Stimulated activated effector memory CD8-positive, alpha-beta T cell treated with anti-CD3 and anti-CD28 coated beads, Interleukin-12 subunit alpha, Interleukin-12 subunit beta, amount 100 ng/mL, for 72 hours (primary cell): ENCODE measurements at regions not wholly inside any gene's neighbourhood (a gene's known extent, or its start where the extent isn't known, plus 50 kb on each side); places are given as distances from the start of the nearest gene placed in this dataset.
A peak's percentile ranks its signal among the peaks of the same experiment; 100 is the strongest.

ENCODE experiments used
- ATAC-seq: fragments of 150-1000 bp; cut with Tn5 transposase; 2 replicates; pipeline ENCODE4 v1.10.0; 2021
- DNase-seq, 2 donors: peaks; one replicate each; pipeline ENCODE4 v3.0.0; 2021 to 2022; ENCODE audit warnings: low spot score in 2 of 2
- H3K27ac Mint-ChIP-seq: one replicate; pipeline ENCODE4 v1.8.0; 2022; ENCODE audit warnings: mild to moderate bottlenecking, mixed read lengths
- H3K36me3 Mint-ChIP-seq: one replicate; pipeline ENCODE4 v1.8.0; 2022; ENCODE audit warnings: mild to moderate bottlenecking, mixed read lengths
- H3K4me1 Mint-ChIP-seq: one replicate; pipeline ENCODE4 v1.8.0; 2022; ENCODE audit warnings: mixed read lengths
- H3K4me3 Mint-ChIP-seq: one replicate; pipeline ENCODE4 v1.8.0; 2022; ENCODE audit warnings: mild to moderate bottlenecking, mixed read lengths
- H3K9me3 Mint-ChIP-seq: one replicate; pipeline ENCODE4 v1.8.0; 2022; ENCODE audit warnings: mixed read lengths

DNA sequence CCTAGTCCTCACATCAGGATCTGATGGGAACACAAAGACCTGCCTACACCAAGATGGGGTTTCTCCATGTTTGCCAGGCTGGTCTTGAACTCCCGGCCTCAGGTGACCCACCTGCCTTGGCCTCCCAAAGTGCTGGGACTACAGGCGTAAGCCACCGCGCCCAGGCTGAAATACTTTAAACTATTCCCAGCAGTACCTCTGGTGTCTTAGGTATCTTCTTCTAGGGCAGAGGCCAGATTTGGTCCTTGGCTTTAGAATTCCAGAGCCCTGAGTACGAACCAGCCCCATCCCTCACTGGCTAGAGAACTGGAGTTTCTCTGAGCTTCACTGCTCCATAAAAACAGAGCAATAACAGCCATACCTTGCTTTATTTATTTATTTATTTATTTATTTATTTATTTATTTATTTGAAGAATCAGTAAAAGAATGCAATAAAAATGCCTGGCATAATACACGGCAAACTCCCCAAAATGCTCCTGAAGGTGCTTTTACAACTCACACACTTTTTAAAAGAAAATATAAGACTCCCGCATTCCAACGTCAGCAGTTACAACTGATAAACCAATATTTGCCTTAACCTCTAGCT is 312.1 kb downstream of the TFAP2C start:
- ATAC-seq (no peak), DNase-seq (no peak)
- Mint-ChIP-seq H3K36me3 (no peaks in the 10 kb centered on the region), H3K9me3 (peaks cover 3% of the 10 kb centered on the region), H3K4me3 (no peak overlapping the region), H3K4me1 (no peaks in the 10 kb centered on the region), H3K27ac (no peak overlapping the region)

DNA sequence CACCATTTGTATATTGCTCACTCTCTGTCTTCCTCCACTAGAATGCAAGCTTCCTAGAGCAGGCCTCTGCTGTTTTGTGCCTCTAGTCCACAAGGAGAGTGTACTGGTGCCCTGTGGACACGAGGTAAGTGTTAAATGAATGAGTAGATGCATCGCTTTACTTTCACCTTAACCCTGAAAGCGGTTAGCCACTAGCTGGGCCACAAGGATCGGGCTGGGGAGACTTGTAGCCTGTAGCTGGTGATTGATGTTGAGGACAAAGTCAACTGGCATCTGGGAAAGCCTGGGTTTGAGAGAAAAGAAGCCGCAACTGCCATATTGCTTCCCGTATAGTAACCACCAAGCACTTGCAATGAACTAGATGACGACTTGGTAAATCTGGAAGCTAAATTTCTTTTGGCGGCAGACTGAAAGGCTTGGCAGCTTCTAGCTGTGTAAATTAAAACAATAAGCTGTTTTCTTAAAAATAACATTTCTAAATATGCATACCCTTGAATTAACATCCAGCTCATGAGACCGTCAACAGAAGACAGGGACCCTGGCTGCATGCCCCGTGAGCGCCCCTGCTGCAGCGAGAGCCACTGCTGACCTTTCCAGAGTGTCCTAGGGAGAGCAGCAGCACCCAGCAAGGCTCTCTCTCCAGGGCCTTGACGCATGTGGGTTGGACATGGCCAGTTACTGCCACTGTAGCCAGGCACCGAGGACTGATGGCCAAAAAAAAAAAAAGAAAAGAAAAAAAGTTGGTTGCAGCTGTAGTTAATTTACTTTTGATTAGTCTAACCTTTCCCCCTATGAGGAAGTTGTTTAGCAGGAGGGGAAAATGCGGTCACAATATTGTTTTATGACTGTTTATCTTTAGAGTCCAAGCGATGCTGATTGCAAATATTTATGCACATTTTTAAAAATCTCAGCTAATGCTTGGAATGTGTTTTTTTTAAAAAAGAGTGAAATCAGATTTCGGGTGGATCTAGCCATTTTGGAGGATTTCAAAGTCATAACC is 315.1 kb downstream of the TFAP2C start:
- ATAC-seq (no peak), DNase-seq (no peak)
- Mint-ChIP-seq H3K4me1 (no peaks in the 10 kb centered on the region), H3K27ac (no peak overlapping the region), H3K4me3 (no peak overlapping the region), H3K9me3 (no peaks in the 10 kb centered on the region), H3K36me3 (no peaks in the 10 kb centered on the region)

DNA sequence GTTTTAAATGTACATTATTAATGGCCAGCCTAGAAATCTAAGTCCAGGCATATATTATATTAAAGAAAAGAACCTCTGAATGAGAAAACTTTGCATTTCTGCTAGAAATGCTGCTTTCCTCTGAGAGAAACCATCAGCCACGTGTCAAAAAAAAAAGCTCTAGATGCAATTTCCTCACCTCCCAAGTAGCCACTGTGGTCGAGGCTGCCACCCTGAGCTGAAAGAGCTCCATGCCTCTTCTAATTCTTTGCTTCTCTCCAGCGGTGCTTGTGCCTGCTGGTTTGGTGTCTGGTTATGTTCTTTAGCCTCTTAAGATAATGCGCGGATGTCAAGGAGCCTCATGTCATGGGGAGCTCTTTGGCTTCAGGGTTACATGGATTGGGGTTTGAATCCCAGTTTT is 316.0 kb downstream of the TFAP2C start:
- H3K4me1 Mint-ChIP-seq, result no peaks in the 10 kb centered on the region
- no peaks in the 10 kb centered on the region for H3K9me3 Mint-ChIP-seq
- no peaks in the 10 kb centered on the region for H3K36me3 Mint-ChIP-seq
- ATAC-seq, result no peak
- DNase-seq, result no peak
- no peak overlapping the region for H3K27ac Mint-ChIP-seq
- H3K4me3 Mint-ChIP-seq, result no peak overlapping the region

DNA sequence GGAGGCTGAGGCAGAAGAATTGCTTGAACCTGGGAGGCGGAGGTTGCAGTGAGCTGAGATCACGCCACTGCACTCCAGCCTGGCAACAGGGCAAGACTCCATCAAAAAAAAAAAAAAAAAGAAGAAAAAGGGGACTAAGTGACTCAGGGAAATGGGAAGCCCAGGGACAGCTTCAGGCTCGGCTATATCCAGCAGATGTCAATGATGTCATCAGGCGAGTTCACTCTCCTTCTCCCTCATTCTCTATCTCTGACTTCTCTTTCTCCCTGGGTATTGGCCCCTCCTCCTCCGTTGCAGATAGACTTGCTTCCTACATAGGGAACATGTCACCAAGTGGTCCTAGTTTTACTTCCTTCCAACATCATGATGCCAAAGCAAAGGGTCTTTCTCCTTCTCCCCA is 316.8 kb downstream of the TFAP2C start:
- no peaks in the 10 kb centered on the region for H3K9me3 Mint-ChIP-seq
- no peak overlapping the region for H3K4me3 Mint-ChIP-seq
- no peaks in the 10 kb centered on the region for H3K36me3 Mint-ChIP-seq
- no peaks in the 10 kb centered on the region for H3K4me1 Mint-ChIP-seq
- no peak overlapping the region for H3K27ac Mint-ChIP-seq
- DNase-seq (no peak), ATAC-seq (no peak)

DNA sequence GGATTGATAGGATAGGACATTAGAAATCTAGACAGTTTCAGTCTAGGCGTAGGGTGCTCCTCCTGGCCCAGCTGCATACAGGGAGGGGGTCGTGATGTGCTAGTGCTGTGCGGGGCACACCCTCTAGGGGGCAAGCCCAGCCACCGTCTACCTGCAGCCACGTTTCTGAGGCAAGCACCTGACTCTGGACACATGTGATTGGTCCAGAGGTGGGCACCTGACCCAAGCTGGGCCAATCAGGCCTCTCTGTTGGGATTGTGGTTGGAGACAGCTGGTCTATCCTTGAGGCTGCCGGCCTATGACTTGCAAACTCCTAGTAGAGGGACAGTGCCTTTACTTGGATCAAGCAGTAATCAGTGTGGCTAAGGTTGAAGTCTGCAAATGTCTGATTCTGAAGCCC is 317.1 kb downstream of the BMP7 start:
- no peak overlapping the region for H3K4me3 Mint-ChIP-seq
- H3K36me3 Mint-ChIP-seq, result no peaks in the 10 kb centered on the region
- H3K4me1 Mint-ChIP-seq, result no peaks in the 10 kb centered on the region
- ATAC-seq (peak; percentile 28), DNase-seq (no peak)
- H3K9me3 Mint-ChIP-seq, result no peaks in the 10 kb centered on the region
- no peak overlapping the region for H3K27ac Mint-ChIP-seq

DNA sequence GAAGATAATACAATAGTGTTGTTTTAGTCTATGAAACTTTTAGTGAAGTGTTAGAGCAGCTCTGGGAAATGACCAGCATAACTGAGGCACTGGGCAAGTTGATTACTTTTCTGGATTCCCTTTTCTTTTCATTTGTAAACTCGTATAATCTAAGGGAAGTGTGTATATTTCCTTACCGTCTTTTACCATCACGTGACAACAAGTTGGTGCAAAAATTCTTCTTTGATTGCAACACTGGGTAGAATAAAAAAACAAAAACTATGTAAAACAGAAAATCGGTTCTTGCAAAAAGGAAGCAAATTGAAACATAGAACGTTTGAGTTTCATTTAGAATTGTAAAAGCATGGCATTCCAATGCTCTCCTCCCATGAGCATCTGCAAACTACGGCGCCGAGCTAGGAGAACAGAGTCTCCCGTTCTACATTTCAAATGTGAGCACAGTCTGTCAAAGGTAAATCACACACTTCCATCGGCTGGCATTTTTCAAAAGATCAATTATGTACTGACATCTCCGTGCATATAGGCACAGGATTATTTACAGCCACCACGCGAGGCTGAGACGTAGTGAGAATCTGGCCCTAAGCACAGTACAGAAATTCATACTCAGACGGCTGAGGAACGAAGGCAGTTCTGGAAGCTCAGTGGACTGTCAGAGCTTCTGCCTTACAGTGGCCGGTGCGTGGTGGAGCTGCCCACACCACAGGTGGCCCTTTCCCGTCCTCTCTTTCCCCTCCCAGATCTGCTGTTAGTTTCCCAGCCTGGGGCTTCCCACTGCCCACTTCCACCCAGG is 314.0 kb downstream of the BMP7 start:
- Mint-ChIP-seq H3K36me3 (no peaks in the 10 kb centered on the region), H3K4me1 (no peaks in the 10 kb centered on the region), H3K4me3 (no peak overlapping the region), H3K27ac (no peak overlapping the region), H3K9me3 (no peaks in the 10 kb centered on the region)
- ATAC-seq (no peak), DNase-seq (no peak)

DNA sequence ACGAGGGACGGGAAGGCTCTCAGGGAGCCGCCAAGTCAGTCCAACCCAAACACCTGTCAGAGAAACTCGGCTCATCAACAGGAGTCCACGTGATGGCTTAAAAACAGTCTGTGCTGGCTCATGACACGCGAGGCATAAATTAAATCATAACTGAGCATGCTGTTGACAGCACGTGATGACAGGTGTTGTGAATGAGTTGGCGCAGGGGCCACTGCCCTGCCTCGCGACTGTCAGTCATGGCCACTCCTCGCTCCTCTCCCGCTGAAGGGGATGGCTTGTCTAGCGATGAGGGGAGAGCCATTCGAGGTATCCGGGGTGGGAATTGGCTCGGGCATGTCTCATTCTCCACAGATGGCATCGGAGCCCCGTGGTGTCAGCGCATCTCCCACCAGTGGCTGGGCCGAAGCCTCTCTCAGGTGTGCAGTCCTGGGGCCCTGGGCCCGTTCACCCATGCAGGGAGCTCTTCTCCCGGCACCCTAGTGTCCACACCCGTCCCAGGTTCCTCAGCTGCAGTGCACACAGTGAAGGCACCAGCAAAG is 313.3 kb downstream of the BMP7 start:
- no peak for ATAC-seq
- H3K9me3 Mint-ChIP-seq, result no peaks in the 10 kb centered on the region
- no peak overlapping the region for H3K4me3 Mint-ChIP-seq
- no peak overlapping the region for H3K27ac Mint-ChIP-seq
- H3K4me1 Mint-ChIP-seq, result no peaks in the 10 kb centered on the region
- DNase-seq, result no peak
- no peaks in the 10 kb centered on the region for H3K36me3 Mint-ChIP-seq

DNA sequence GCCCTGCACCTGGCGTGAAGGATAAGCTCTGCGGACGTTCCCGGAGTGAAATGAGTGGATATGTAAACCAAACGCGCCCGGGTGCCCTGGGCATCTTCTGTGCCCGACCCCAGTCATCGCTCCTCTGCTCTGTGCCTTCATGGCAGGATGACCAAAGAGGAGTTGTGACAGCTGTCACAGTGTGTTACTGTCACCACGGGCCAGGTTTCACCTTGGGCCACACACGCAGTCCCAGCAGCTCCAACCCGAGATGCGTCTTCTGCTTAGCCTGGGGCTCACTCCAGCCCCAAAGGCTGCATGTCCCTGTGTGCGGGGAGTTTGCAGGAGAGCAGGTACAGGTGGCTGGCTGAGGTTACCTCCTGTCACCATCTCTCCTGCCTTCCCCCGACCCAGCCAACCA is 311.6 kb downstream of the BMP7 start:
- Mint-ChIP-seq H3K9me3 (no peaks in the 10 kb centered on the region), H3K4me3 (no peak overlapping the region), H3K27ac (no peak overlapping the region), H3K4me1 (no peaks in the 10 kb centered on the region), H3K36me3 (no peaks in the 10 kb centered on the region)
- ATAC-seq (no peak), DNase-seq (no peak)

DNA sequence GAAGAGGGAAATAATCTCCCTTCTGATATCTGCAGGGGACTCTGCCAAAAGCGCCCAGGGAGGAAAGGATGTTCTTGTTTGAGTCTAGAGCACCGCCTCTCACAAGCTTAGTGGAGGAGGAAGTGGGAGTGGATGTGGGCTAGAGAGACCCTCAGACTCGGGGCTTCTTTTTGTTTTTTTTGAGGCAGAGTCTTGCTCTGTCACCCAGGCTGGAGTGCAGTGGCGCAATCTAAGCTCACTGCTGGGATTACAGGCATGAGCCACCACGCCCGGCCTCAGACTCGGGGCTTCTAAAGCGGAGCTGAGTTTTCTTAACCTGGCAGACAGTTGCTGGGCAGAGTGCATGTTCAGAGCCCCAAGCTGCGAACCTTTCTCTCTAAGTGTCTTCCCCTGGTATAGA is 310.8 kb downstream of the BMP7 start:
- no peak for ATAC-seq
- Mint-ChIP-seq H3K9me3 (no peaks in the 10 kb centered on the region), H3K4me1 (no peaks in the 10 kb centered on the region), H3K36me3 (no peaks in the 10 kb centered on the region), H3K27ac (no peak overlapping the region), H3K4me3 (no peak overlapping the region)
- no peak for DNase-seq

DNA sequence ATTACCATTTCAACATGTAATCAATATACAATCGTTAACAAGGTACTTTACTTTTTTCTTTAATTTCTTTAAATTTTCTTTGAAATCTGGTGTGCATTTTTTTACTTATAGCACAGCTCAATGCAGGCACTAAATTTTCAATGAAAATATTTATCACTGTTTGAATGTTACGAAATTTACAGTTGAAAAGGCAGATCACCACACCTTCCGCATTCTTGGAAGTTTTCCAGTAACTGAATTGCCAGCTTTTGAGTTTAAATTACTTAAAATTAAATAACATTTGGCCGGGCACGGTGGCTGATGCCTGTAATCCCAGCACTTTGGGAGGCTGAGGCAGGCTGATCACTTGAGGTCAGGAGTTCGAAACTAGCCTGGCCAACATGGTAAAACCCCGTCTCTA is 309.9 kb downstream of the BMP7 start:
- H3K9me3 Mint-ChIP-seq, result no peaks in the 10 kb centered on the region
- ATAC-seq (no peak), DNase-seq (no peak)
- no peaks in the 10 kb centered on the region for H3K36me3 Mint-ChIP-seq
- no peak overlapping the region for H3K27ac Mint-ChIP-seq
- H3K4me3 Mint-ChIP-seq, result no peak overlapping the region
- no peaks in the 10 kb centered on the region for H3K4me1 Mint-ChIP-seq

DNA sequence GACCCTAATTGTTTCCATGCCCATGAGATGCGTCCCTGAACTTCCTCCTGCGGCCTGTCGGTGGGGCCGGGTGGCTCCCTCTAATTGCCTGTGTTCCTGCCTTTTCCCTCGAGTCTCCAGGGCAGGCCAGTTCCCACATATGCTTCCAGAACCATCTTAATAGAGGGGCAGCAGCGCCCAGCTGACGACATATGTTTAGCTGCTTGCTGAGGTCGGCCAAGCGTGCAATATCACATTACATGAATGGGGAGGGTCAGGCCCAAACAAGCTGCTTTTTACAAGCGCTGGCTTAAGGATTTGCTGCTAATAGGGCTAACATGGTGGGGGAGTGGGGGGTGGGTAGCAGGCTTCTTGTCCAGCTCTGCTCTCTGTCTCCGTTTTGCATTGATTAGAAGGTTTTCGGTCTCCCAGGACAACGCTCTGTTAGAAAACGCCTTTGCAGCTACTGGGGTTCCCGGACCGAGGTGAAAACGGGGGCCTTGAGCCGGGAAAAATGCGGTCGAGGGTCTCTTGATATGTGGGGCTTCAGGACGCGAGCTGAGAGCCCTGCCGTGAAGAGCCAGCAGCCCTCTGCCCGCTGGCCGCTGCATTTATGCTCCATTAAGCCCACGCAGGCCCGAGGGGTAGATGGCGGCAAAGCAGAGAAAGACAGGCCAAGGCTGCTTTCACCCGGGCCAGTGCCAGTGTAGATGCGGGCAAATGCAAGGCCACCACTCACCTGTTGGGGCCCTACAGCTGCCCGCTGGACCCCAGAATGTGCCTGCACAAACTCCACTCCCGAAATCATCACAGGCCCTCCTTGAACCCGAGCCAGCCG is 308.5 kb downstream of the BMP7 start:
- no peak overlapping the region for H3K4me3 Mint-ChIP-seq
- no peaks in the 10 kb centered on the region for H3K36me3 Mint-ChIP-seq
- DNase-seq (no peak), ATAC-seq (no peak)
- H3K27ac Mint-ChIP-seq, result no peak overlapping the region
- no peaks in the 10 kb centered on the region for H3K4me1 Mint-ChIP-seq
- no peaks in the 10 kb centered on the region for H3K9me3 Mint-ChIP-seq

DNA sequence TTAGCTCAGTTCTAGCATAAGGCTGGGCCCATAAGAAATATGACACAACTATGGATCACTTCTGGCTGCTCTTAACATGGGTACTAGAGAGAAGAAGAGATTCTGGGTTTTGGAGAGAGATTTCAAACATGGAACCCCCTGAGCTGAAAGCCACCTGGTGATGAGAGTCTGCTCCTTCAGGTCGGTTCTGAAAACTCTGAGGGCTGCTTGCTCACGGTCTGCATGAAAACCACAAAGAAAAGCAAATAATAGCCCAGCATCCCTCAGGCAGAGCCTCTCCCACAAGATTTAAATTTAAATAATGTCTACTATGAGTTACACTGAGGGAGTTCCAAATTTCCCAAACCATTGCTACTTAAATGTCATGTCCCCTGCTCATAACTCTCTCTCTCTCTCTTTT is 301.5 kb downstream of the BMP7 start:
- Mint-ChIP-seq H3K9me3 (peaks cover 4% of the 10 kb centered on the region), H3K27ac (no peak overlapping the region), H3K4me3 (no peak overlapping the region), H3K4me1 (no peaks in the 10 kb centered on the region), H3K36me3 (no peaks in the 10 kb centered on the region)
- DNase-seq (no peak), ATAC-seq (no peak)

DNA sequence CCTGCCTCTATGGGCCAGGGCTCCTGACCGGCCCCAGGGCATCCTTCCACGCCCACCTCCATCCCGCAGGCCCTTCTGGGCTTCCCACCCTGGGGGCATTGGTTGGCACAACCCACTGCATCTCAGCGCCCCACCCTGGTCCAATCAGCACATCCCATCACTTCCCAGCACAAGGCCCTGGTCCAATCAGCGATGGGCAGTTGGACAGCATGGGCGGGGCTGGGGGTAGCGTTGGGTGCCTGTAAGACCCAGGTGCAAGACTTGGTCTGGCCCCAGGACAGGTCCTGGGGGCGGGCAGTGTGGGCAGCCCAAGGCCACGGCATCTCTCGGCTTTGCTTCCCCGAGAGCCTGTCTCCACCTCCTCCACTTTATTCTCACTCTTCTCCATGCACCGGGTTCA is 298.5 kb downstream of the BMP7 start:
- ATAC-seq (no peak), DNase-seq (no peak)
- no peak overlapping the region for H3K27ac Mint-ChIP-seq
- no peaks in the 10 kb centered on the region for H3K36me3 Mint-ChIP-seq
- no peak overlapping the region for H3K4me3 Mint-ChIP-seq
- peaks cover 4% of the 10 kb centered on the region for H3K9me3 Mint-ChIP-seq
- no peaks in the 10 kb centered on the region for H3K4me1 Mint-ChIP-seq

DNA sequence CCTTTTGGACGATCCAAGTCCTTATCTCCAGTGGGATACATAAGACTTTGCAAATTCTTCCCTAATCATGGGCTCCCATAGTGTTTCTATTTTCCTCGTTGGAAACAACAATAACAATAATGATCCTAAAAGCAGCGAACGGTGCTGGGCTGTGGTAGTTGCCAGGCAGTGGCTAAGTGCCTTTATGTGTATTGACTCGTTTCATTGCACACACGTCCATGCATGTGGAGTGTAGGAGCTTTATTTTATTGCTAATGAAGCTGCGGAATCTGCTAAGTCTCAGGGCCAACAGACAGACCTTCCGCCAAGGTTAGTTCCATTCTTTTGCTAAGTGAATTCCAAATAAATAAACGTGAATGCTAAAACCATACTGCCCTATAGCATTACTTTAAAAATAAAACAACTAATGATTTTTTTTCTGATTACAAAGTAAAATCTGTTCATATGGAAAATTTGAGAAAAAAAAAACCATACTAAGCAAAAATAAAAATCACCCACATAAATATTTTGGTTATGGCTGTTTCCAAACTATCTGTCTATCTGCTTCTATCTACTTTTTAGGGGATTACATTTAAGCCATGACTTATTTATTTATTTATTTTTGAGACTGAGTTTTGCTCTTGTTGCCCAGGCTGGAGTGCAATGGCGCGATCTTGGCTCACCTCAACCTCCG is 297.9 kb downstream of the BMP7 start:
- H3K9me3 Mint-ChIP-seq, result peaks cover 4% of the 10 kb centered on the region
- H3K36me3 Mint-ChIP-seq, result no peaks in the 10 kb centered on the region
- no peak overlapping the region for H3K27ac Mint-ChIP-seq
- H3K4me1 Mint-ChIP-seq, result no peaks in the 10 kb centered on the region
- H3K4me3 Mint-ChIP-seq, result no peak overlapping the region
- DNase-seq, result no peak
- no peak for ATAC-seq
